Stimulated activated CD8-positive, alpha-beta memory T cell treated with anti-CD3 and anti-CD28 coated beads, Interleukin-12 subunit alpha, Interleukin-12 subunit beta, amount 100 ng/mL, for 24 hours (primary cell): ENCODE measurements at regions not wholly inside any gene's neighbourhood (a gene's known extent, or its start where the extent isn't known, plus 50 kb on each side); places are given as distances from the start of the nearest gene placed in this dataset.
"Not testable (repeated sequence)": the region's sequence is repeated elsewhere in the genome, so short reads cannot be mapped to it uniquely, and the experiment has no call there.

Experiments
- DNase-seq: peaks from one replicate; pipeline ENCODE4 v3.0.0-alpha.2; 2020; ENCODE audit errors: extremely low read depth

GRCh38 chr4:18171896-18172295 lies 150.3 kb upstream of the LCORL start:
- DNase-seq, result no peak

- no peak for DNase-seq
These were observed 146.3 kb upstream of the LCORL start for GRCh38 chr4:18167831-18168230.

GRCh38 chr4:18166925-18167324 lies 145.4 kb upstream of the LCORL start:
- no peak for DNase-seq

GRCh38 chr4:18162453-18162852 lies 140.9 kb upstream of the LCORL start:
- no peak for DNase-seq

GRCh38 chr4:18159117-18159912 lies 137.8 kb upstream of the LCORL start:
- not testable (repeated sequence) for DNase-seq

- no peak for DNase-seq
These were observed 133.8 kb upstream of the LCORL start for GRCh38 chr4:18155067-18156041.

GRCh38 chr4:18138076-18138665 lies 116.6 kb upstream of the LCORL start:
- DNase-seq, result no peak

GRCh38 chr4:18134111-18134510 lies 112.6 kb upstream of the LCORL start:
- no peak for DNase-seq

GRCh38 chr4:18130256-18130655 lies 108.7 kb upstream of the LCORL start:
- DNase-seq, result no peak

GRCh38 chr4:18128241-18128640 lies 106.7 kb upstream of the LCORL start:
- no peak for DNase-seq

GRCh38 chr4:18127030-18127429 lies 105.5 kb upstream of the LCORL start:
- DNase-seq, result no peak

- no peak for DNase-seq
These were observed 92.3 kb upstream of the LCORL start for GRCh38 chr4:18113710-18114331.

GRCh38 chr4:18111081-18111480 lies 89.5 kb upstream of the LCORL start:
- no peak for DNase-seq

GRCh38 chr4:18110099-18110498 lies 88.5 kb upstream of the LCORL start:
- no peak for DNase-seq

GRCh38 chr4:18109676-18110075 lies 88.1 kb upstream of the LCORL start:
- no peak for DNase-seq

GRCh38 chr4:18107848-18108528 lies 86.4 kb upstream of the LCORL start:
- DNase-seq, result not testable (repeated sequence)

GRCh38 chr4:18106620-18107019 lies 85.1 kb upstream of the LCORL start:
- DNase-seq, result no peak

- no peak for DNase-seq
These were observed 83.8 kb upstream of the LCORL start for GRCh38 chr4:18105030-18106011.

GRCh38 chr4:18103876-18104605 lies 82.5 kb upstream of the LCORL start:
- DNase-seq, result no peak
